ENCODE measurements at regions not wholly inside any gene's neighbourhood (a gene's known extent, or its start where the extent isn't known, plus 50 kb on each side); places are given as distances from the start of the nearest gene placed in this dataset.

- TF ChIP-seq CTCF (conservative IDR thresholded peaks at IDR 0.05; ENCODE audit: low read depth, low read length): no peak
- no peak for DNase-seq (ENCODE audit: low read depth)
- H3K4me3 ChIP-seq (ENCODE audit: low read length): no peak overlapping the region
Observed at GRCh38 chr6:167758309-167759023, 68.2 kb upstream of the AFDN start.

DNA sequence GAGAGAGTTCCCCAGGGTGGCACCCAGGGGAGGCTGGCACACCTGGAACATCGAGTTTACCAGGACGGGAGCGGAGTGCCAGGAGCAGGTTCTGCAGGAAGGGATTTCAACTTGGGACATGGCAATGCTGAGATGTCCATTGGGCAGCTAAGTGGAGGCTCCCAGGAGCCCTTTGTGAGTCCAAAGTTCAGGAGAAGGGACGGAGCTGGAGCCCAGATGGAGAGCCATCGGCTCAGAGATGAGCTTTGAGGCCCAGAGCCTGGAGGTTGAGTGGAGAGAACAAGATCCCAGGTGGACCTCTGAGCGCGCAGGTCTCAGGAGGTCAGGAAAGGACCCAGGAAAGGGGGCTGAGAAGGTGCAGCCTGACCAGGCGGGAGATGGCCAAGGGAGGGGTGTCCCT is 67.5 kb upstream of the AFDN start:
- DNase-seq (ENCODE audit: low read depth): no peak

DNA sequence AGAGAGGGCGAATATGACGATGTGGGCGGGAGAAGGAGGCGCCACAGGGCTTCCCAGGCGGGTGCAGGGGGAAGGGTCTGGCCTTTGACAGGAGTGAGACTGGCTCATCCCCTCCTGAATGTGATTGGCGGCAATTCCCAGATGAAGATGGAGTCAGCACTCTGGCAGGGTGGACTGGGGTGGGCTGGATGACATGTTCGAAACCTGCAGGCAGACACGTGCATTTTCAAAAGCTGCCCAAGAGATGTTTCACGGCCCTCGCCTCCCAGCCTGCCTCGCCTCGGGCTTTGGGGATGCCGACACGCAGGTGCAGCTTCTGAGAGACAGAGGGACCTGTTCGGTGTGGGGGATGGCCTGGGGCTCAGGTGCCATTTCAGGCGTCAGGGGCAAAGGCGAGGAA is 66.8 kb upstream of the AFDN start:
- DNase-seq (ENCODE audit: low read depth): no peak
- no peak for TF ChIP-seq CTCF (conservative IDR thresholded peaks at IDR 0.05; ENCODE audit: low read depth, low read length)
- H3K4me3 ChIP-seq (ENCODE audit: low read length): no peak overlapping the region

More for the DNA sequence above, 67.5 kb upstream of the AFDN start:
- H3K4me3 ChIP-seq (ENCODE audit: low read length): no peak overlapping the region
- no peak for TF ChIP-seq CTCF (conservative IDR thresholded peaks at IDR 0.05; ENCODE audit: low read depth, low read length)

DNA sequence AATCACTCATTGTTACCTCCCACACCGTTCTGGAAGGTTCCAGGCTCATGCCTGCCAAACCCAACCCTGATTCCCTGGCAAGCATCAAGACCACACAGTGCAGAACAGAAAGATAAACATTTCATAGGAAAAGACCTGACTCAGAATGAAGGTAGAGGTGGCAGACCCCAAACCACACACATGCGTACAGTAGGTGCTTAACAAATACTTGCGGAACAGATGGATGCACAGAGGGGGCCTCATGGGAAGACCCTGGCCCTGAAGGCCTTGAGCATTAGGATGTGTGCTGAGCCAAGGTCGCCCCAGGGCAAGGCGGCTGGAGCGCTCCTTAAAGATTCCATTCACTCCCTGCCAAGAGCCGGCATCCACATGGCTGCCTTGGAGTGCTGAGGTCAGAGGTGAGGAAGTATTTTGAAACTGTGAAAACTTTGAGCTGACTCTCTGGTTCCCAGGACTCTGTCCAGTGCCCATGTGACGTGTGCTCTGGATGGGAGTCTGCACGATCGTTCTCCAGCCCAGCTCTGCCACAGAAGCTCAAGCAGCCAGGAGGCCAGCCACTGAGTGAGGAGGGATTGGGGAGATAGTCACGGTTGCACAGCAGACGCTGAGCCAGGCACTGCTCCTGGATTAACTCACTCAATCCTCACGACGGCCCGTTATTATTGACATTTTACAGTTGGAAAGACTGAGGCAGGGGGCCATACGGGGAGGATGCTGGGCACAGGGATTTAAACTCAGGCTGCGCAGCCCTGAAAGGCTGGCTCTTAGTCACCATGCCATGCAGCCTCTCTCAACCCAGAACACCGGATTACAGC is 65.5 kb upstream of the AFDN start:
- DNase-seq (ENCODE audit: low read depth): peak; percentile 37
- no peak overlapping the region for H3K4me3 ChIP-seq (ENCODE audit: low read length)
- no peak for TF ChIP-seq CTCF (conservative IDR thresholded peaks at IDR 0.05; ENCODE audit: low read depth, low read length)

- TF ChIP-seq CTCF (conservative IDR thresholded peaks at IDR 0.05; ENCODE audit: low read depth, low read length): no peak
- H3K4me3 ChIP-seq (ENCODE audit: low read length): no peak overlapping the region
- DNase-seq (ENCODE audit: low read depth): no peak
Observed at GRCh38 chr6:167761794-167762258, 64.9 kb upstream of the AFDN start.

DNA sequence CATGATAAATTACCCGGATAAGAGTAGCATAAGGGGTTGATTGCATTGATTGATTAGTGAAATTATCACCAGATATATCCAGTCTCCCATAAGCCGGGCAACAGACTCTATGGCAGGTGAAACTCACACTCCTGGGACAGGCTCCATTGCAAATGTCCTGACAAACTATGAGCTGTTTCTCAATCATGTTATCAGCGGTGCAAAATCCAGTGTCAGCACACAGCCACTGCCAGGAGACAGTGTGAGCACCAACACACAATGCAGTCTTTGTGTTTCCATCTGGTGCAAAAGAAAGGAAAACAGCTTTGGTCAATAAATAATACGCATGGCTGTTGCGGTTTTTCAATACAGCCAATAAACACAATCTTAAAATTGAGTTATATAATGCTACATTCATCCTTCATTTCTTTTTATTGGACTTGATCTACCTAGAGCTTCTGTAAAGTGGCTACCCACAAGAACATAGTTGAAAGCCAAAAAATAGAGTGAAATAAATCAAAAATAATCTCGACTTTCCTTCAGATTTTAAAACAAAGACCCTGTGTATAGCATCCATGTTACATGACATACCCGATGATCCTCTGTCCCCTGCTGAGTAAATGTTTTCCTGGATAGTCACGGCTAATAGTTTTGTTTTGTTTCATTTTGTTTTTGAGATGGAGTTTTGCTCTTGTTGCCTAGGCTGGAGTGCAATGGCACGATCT is 64.3 kb upstream of the AFDN start:
- no peak for DNase-seq (ENCODE audit: low read depth)
- no peak for TF ChIP-seq CTCF (conservative IDR thresholded peaks at IDR 0.05; ENCODE audit: low read depth, low read length)
- no peak overlapping the region for H3K4me3 ChIP-seq (ENCODE audit: low read length)

Data from retinal pigment epithelial cell (primary cell).